ENCODE measurements at regions not wholly inside any gene's neighbourhood (a gene's known extent, or its start where the extent isn't known, plus 50 kb on each side); places are given as distances from the start of the nearest gene placed in this dataset.

- intact Hi-C loops (cut with micrococcal nuclease; ENCODE audit: unreplicated experiment) = no loop called here
- no peak for TF ChIP-seq CTCF (conservative IDR thresholded peaks at IDR 0.05; ENCODE audit: low read depth, low read length)
- no peak for TF ChIP-seq EZH2 (IDR thresholded peaks at IDR 0.05; ENCODE audit: borderline replicate concordance, low read depth, low read length, poor library complexity, severe bottlenecking)
- CTCF ChIA-PET = no interaction called here
- Histone ChIP-seq H3K27ac (ENCODE audit: low read depth, low read length, poor library complexity, severe bottlenecking) (no peak overlapping the region), H3K36me3 (ENCODE audit: insufficient read depth, low read length, poor library complexity, severe bottlenecking) (no peaks in the 10 kb centered on the region), H3K4me3 (ENCODE audit: low read depth, low read length, poor library complexity, severe bottlenecking) (no peak overlapping the region), H3K27me3 (replicated peaks; ENCODE audit: insufficient read depth, low read depth, low read length, poor library complexity) (no peaks in the 10 kb centered on the region), H3K4me1 (ENCODE audit: insufficient read depth, low read length, poor library complexity, severe bottlenecking) (no peaks in the 10 kb centered on the region), H3K9me3 (ENCODE audit: low read depth, low read length, poor library complexity, severe bottlenecking) (no peaks in the 10 kb centered on the region)
- BruUV-seq (replicated peaks) = no TSS peak
- POLR2A ChIA-PET (ENCODE audit: low non-redundant PET) = no interaction called here
- no peak for DNase-seq (ENCODE audit: low spot score)
Observed at GRCh38 chr2:133734716-133735495, 166.6 kb upstream of the NCKAP5 start.

GRCh38 chr2:133736674-133737073 lies 168.4 kb upstream of the NCKAP5 start:
- Histone ChIP-seq H3K36me3 (ENCODE audit: insufficient read depth, low read length, poor library complexity, severe bottlenecking) (no peaks in the 10 kb centered on the region), H3K27me3 (replicated peaks; ENCODE audit: insufficient read depth, low read depth, low read length, poor library complexity) (no peaks in the 10 kb centered on the region), H3K27ac (ENCODE audit: low read depth, low read length, poor library complexity, severe bottlenecking) (no peak overlapping the region), H3K9me3 (ENCODE audit: low read depth, low read length, poor library complexity, severe bottlenecking) (no peaks in the 10 kb centered on the region), H3K4me1 (ENCODE audit: insufficient read depth, low read length, poor library complexity, severe bottlenecking) (no peaks in the 10 kb centered on the region), H3K4me3 (ENCODE audit: low read depth, low read length, poor library complexity, severe bottlenecking) (no peak overlapping the region)
- CTCF ChIA-PET = no interaction called here
- no peak for DNase-seq (ENCODE audit: low spot score)
- intact Hi-C loops (cut with micrococcal nuclease; ENCODE audit: unreplicated experiment) = no loop called here
- BruUV-seq (replicated peaks) = no TSS peak
- POLR2A ChIA-PET (ENCODE audit: low non-redundant PET) = no interaction called here
- TF ChIP-seq EZH2 (IDR thresholded peaks at IDR 0.05; ENCODE audit: borderline replicate concordance, low read depth, low read length, poor library complexity, severe bottlenecking) (no peak), CTCF (conservative IDR thresholded peaks at IDR 0.05; ENCODE audit: low read depth, low read length) (no peak)

GRCh38 chr2:133737242-133737993 lies 169.2 kb upstream of the NCKAP5 start:
- no peak overlapping the region for H3K27ac ChIP-seq (ENCODE audit: low read depth, low read length, poor library complexity, severe bottlenecking)
- ChIA-PET CTCF (no interaction called here), POLR2A (ENCODE audit: low non-redundant PET) (no interaction called here)
- no peak for DNase-seq (ENCODE audit: low spot score)
- H3K36me3 ChIP-seq (ENCODE audit: insufficient read depth, low read length, poor library complexity, severe bottlenecking) = no peaks in the 10 kb centered on the region
- H3K9me3 ChIP-seq (ENCODE audit: low read depth, low read length, poor library complexity, severe bottlenecking) = no peaks in the 10 kb centered on the region
- H3K27me3 ChIP-seq (replicated peaks; ENCODE audit: insufficient read depth, low read depth, low read length, poor library complexity) = no peaks in the 10 kb centered on the region
- BruUV-seq (replicated peaks) = no TSS peak
- H3K4me1 ChIP-seq (ENCODE audit: insufficient read depth, low read length, poor library complexity, severe bottlenecking) = no peaks in the 10 kb centered on the region
- intact Hi-C loops (cut with micrococcal nuclease; ENCODE audit: unreplicated experiment) = no loop called here
- TF ChIP-seq EZH2 (IDR thresholded peaks at IDR 0.05; ENCODE audit: borderline replicate concordance, low read depth, low read length, poor library complexity, severe bottlenecking) = no peak
- no peak for TF ChIP-seq CTCF (conservative IDR thresholded peaks at IDR 0.05; ENCODE audit: low read depth, low read length)
- H3K4me3 ChIP-seq (ENCODE audit: low read depth, low read length, poor library complexity, severe bottlenecking) = no peak overlapping the region

Data from A673 (cell line).